Small intestine (tissue), 7 donors: ENCODE measurements at regions not wholly inside any gene's neighbourhood (a gene's known extent, or its start where the extent isn't known, plus 50 kb on each side); places are given as distances from the start of the nearest gene placed in this dataset.
"Not testable (repeated sequence)": the region's sequence is repeated elsewhere in the genome, so short reads cannot be mapped to it uniquely, and the experiment has no call there.

ENCODE experiments used
- DNase-seq, 2 donors: peaks; one replicate each; pipeline versions ENCODE4 v3.0.0 to v3.0.0-alpha.2; 2013
- FAIRE-seq: peaks from 2 replicates; lab custom pipeline; 2012; peaks lifted over from hg19 to GRCh38; lab: Jason Lieb, UNC
- H3K27ac ChIP-seq, 3 donors: one replicate each; pipeline ENCODE4 v1.5.1; 2013; ENCODE audit warnings: low read length in 2 of 3, mild to moderate bottlenecking in 2 of 3, control low read depth in 1 of 3, inconsistent platforms in 1 of 3, low read depth in 1 of 3, moderate library complexity in 1 of 3
- H3K27me3 ChIP-seq, 3 donors: one replicate each; pipeline ENCODE4 v1.6.1; 2013; ENCODE audit warnings: low read length in 3 of 3, inconsistent platforms in 1 of 3; ENCODE audit not compliant: control insufficient read depth in 3 of 3, insufficient read depth in 3 of 3
- H3K36me3 ChIP-seq, 3 donors: one replicate each; pipeline ENCODE4 v1.6.1; 2013; ENCODE audit warnings: low read length in 3 of 3, inconsistent platforms in 1 of 3, low read depth in 1 of 3, mild to moderate bottlenecking in 1 of 3, moderate library complexity in 1 of 3; ENCODE audit not compliant: control insufficient read depth in 3 of 3, insufficient read depth in 2 of 3
- H3K4me1 ChIP-seq, 3 donors: one replicate each; pipeline ENCODE4 v1.6.1; 2013; ENCODE audit warnings: low read length in 2 of 3, inconsistent platforms in 1 of 3, low read depth in 1 of 3, mild to moderate bottlenecking in 1 of 3, moderate library complexity in 1 of 3; ENCODE audit not compliant: control insufficient read depth in 3 of 3, insufficient read depth in 2 of 3
- H3K4me3 ChIP-seq, 3 donors: one replicate each; pipeline ENCODE4 v1.5.1; 2013; ENCODE audit warnings: low read length in 3 of 3, control low read depth in 1 of 3, inconsistent platforms in 1 of 3, low read depth in 1 of 3, mild to moderate bottlenecking in 1 of 3, moderate library complexity in 1 of 3
- H3K9me3 ChIP-seq, 2 donors: one replicate each; pipeline ENCODE4 v1.6.1; 2013; ENCODE audit warnings: low read depth in 1 of 2, low read length in 1 of 2; ENCODE audit not compliant: control insufficient read depth in 2 of 2, insufficient read depth in 1 of 2
- WGBS, 3 donors: extraction: QIAGEN DNeasy Blood & Tissue Kit; methylation state at CpG; one replicate each; pipeline ENCODE4 v1.1.7; 2013; 5-methylcytosine and 5-hydroxymethylcytosine counted together
- donor health status: healthy with polysubstance abuse.
- donor health status: control.
- donor health status: control.
- donor health status: Bipolar disorder and iron deficiency.
- donor health status: healthy.

DNA sequence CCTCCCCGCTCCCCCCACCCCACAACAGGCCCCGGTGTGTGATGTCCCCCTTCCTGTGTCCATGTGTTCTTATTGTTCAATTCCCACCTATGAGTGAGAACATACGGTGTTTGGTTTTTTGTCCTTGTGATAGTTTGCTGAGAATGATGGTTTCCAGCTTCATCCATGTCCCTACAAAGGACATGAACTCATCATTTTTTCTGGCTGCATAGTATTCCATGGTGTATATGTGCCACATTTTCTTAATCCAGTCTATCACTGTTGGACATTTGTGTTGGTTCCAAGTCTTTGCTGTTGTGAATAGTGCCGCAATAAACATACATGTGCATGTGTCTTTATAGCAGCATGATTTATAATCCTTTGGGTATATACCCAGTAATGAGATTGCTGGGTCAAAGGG, 104.3 kb downstream of the MTPN start:
- FAIRE-seq, H3K4me1 ChIP-seq, H3K27ac ChIP-seq, H3K4me3 ChIP-seq, H3K27me3 ChIP-seq, H3K36me3 ChIP-seq, H3K9me3 ChIP-seq, DNase-seq: not testable (repeated sequence)
- 84 to 91% (median 90%) methylated on average over 3 to 4 of the region's 4 CpGs for whole genome bisulfite sequencing, 3 donors

DNA sequence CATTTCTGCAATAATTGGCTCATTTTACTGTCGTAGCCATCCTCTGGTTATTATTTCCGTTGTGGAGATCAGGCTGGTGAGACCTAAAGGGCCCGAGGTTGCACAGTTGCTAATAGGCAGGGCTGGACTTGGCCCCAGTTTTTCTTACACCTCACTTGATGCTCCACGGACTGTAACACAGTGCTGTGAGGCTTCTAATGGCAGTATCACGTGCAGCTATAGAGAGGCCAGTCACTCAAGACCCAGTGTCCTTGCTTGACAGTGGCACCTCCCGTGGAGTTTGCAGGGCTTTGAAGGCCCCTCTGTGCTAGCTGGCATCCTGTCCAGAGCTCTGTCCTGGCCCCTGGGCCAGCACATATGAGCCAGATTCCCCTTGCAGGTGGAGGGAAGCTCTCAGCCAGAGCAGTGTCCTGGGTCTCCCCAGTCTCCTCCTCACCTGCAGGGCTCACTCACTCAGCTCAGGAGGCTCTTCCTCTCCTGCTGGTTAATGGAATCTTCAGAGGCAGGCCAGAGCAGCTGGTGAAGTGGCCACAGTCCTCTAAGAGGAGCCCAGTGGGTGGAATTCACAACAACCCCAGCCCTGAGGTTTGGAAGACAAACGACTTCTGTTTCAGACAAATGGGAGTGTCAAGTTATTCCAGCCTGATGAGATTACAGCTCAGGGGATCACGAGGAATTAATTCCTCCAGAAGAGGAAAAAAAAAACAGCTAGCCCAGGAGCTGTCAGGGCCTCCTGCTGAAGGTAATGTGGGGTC, 114.2 kb upstream of the FAM180A start:
- no peak overlapping the region for H3K4me3 ChIP-seq
- DNase-seq (no peak), FAIRE-seq (no peak)
- H3K36me3 ChIP-seq = no peaks in the 10 kb centered on the region
- H3K9me3 ChIP-seq = peaks cover 0 to 7% of the 10 kb centered on the region in 2 donors
- no peaks in the 10 kb centered on the region for H3K27me3 ChIP-seq
- no peaks in the 10 kb centered on the region for H3K4me1 ChIP-seq
- 56 to 68% (median 60%) methylated on average over 8 of the region's 8 CpGs for WGBS, 3 donors
- H3K27ac ChIP-seq = no peak overlapping the region

DNA sequence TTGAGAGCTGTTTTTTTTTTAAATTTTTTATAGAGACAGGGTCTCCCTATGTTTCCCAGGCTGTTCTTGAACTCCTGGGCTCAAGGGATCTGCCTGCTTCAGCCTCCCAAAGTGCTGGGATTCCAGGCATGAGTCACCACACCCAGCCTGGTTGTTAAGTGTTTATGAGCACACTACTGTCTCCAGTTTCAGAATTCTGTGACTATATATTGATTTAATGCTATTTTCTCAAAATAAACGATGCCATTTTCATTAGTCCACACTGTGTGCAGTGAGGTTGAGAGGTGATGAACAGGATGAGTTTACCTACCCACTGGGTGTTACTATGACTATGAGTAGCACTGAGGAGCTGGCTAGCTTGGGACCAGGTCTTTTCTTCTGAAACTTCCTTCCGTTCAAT, 110.9 kb upstream of the FAM180A start:
- no peak overlapping the region for H3K27ac ChIP-seq
- 74 to 81% (median 75%) methylated on average over 2 of the region's 2 CpGs for WGBS, 3 donors
- no peak for DNase-seq

DNA sequence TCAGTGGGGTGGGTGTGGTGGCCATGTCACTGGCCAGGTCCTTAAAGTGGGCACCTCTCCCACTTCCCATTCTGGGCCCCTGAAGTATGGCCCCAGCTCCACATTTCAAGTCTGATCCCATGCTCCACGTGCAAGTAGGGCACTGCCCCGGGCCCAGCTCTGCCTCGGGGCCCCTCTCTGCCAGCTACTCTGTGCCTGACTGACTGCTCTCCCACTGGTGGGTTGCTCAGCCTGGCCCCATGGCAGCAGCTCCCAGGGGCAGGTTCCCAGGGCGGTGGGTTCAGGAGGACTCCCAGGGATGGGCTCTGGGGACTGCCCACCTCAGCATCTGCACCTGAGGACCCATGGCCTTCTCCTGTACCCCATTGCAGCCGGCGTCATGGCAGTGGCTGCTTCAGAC, 110.2 kb upstream of the FAM180A start:
- H3K36me3 ChIP-seq = no peaks in the 10 kb centered on the region
- H3K27me3 ChIP-seq = no peaks in the 10 kb centered on the region
- no peak overlapping the region for H3K4me3 ChIP-seq
- no peaks in the 10 kb centered on the region for H3K4me1 ChIP-seq
- no peak overlapping the region for H3K27ac ChIP-seq
- DNase-seq = no peak
- WGBS, 3 donors = 80 to 91% (median 87%) methylated on average over 6 of the region's 6 CpGs
- FAIRE-seq = no peak
- H3K9me3 ChIP-seq = peaks cover 0 to 10% of the 10 kb centered on the region in 2 donors

More for the DNA sequence above, 110.9 kb upstream of the FAM180A start:
- Histone ChIP-seq H3K4me3 (no peak overlapping the region), H3K36me3 (no peaks in the 10 kb centered on the region), H3K27me3 (no peaks in the 10 kb centered on the region), H3K4me1 (no peaks in the 10 kb centered on the region), H3K9me3 (peaks cover 0 to 10% of the 10 kb centered on the region in 2 donors)
- no peak for FAIRE-seq

DNA sequence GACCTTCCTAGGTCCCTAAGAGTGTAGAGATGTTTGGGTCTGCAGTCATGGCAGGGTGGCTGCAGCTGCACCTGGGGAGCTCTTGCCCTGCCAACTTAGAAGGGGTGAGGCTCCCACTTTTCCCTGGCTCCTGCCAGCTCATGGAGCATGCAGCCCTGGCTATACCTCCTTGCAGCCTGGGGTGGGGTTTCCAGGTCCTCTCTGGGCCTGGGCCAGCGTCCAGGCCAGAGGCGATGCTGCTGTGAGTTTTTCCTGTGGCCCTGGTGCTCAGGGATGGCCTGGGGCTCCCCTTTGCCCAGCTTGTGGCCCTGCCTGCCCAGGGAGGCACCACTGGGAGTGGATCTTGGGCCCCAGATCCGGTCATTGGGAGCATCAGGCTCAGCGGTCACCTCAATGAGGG, 109.8 kb upstream of the FAM180A start:
- Histone ChIP-seq H3K4me3 (no peak overlapping the region), H3K27ac (no peak overlapping the region), H3K4me1 (no peaks in the 10 kb centered on the region), H3K36me3 (no peaks in the 10 kb centered on the region), H3K27me3 (no peaks in the 10 kb centered on the region), H3K9me3 (peaks cover 0 to 10% of the 10 kb centered on the region in 2 donors)
- WGBS, 3 donors = 80 to 90% (median 86%) methylated on average over 4 of the region's 4 CpGs
- DNase-seq = no peak
- no peak for FAIRE-seq

DNA sequence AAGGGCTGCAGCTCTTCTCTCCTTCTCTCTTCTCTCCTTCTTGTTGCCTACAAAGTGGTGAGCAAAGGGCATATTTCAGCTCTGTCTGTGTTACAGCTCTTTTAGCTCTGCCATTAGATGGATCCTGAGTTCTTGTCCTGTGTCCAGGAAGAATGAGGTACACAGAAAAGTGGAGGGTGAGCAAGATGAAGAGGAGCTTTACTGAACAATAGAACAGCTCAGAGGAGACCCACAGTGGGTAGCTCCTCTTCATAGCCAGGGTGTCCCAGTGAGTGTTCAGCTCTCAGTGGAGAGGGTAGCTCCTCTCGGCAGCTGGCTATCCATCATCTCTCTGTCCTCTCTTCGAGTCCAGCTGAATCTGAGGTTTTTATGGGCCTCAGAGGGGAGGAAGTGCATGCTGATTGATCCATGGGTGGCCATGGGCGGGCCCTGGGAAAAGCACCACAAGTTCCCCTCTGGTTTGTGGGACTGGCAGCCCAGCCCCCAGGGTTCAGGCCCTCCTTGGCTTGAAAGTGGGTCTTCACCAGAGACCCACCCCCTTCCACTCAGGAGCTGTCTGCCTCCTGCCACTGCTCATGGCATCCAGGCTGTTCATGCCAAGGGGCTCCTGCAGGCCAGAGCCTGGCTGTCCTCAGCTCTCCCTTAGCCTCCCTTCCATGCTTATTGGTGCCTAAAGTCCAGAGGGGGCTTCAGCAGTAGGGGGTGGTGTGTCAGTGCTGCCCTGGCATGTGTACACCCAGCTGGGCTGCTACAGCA, 109.1 kb upstream of the FAM180A start:
- 71 to 86% (median 73%) methylated on average over 3 of the region's 3 CpGs for WGBS, 3 donors
- Histone ChIP-seq H3K9me3 (peaks cover 0 to 10% of the 10 kb centered on the region in 2 donors), H3K27me3 (no peaks in the 10 kb centered on the region), H3K4me3 (no peak overlapping the region), H3K27ac (no peak overlapping the region), H3K36me3 (no peaks in the 10 kb centered on the region), H3K4me1 (no peaks in the 10 kb centered on the region)
- no peak for DNase-seq
- no peak for FAIRE-seq

DNA sequence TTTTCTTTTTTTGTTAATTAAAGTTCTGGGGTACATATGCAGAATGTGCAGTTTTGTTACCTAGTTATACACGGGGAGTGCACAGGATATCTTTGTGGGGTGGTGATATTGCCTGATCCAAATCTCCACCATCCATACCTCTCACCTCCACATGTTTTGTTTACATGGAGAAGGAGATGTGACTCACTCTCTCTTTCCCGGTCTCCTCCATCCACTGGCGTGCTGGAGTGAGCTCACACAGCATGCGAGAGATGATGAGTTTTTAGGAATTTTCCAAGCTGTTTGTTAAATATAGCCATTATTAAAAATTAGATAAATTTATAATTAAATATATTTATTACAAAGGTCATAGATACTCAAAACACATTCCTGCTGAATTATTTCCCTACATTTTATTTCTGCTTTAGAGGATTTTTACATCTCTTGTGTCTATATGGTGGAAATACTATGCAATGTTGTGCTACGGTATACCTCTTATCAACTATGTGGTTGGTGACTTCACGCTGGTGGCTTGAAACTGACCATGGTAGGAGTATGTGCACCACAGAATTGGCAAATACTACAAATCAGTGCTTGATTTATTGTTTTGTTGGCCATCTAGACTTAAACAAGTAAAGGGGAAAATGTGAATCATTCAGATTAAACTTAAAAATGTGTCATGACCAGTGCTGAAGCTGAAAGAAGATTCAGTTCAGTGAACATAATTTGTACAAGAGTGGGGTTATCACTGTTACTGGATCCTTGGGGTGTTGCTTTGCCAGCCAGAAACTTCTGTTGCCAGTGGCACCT, 107.9 kb upstream of the FAM180A start:
- FAIRE-seq (no peak), DNase-seq (no peak)
- no peaks in the 10 kb centered on the region for H3K4me1 ChIP-seq
- 67 to 74% (median 71%) methylated on average over 6 of the region's 6 CpGs for WGBS, 3 donors
- no peak overlapping the region for H3K4me3 ChIP-seq
- no peaks in the 10 kb centered on the region for H3K27me3 ChIP-seq
- H3K9me3 ChIP-seq = peaks cover 0 to 9% of the 10 kb centered on the region in 2 donors
- no peaks in the 10 kb centered on the region for H3K36me3 ChIP-seq
- no peak overlapping the region for H3K27ac ChIP-seq

DNA sequence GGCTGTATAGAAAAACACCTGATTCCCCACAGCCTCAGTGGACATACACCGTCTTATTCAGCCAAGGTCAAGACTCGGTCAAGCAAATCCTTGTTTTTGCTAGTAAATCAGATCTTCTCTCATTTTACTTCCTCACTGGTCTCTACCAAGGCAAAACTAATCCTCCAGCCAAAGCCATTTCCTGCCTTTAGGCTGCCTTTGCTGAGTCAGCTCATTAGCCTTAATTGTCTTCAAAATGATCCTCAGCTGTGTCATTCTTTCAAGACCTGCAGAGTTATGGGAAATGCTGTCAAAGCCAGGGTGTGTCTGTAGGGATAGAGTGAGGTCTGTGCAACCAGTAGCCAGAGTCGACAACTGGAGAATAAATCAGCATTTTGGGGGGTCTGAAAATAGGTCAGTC, 107.2 kb upstream of the FAM180A start:
- 52 to 69% (median 68%) methylated on average over 3 of the region's 3 CpGs for WGBS, 3 donors
- Histone ChIP-seq H3K4me3 (no peak overlapping the region), H3K4me1 (no peaks in the 10 kb centered on the region), H3K9me3 (peaks cover 0 to 7% of the 10 kb centered on the region in 2 donors), H3K36me3 (no peaks in the 10 kb centered on the region), H3K27ac (no peak overlapping the region), H3K27me3 (no peaks in the 10 kb centered on the region)
- no peak for FAIRE-seq
- no peak for DNase-seq
